Activated CD4-positive, alpha-beta memory T cell treated with anti-CD3 and anti-CD28 coated beads for 36 hours (primary cell): ENCODE measurements at regions not wholly inside any gene's neighbourhood (a gene's known extent, or its start where the extent isn't known, plus 50 kb on each side); places are given as distances from the start of the nearest gene placed in this dataset.
"Not testable (repeated sequence)": the region's sequence is repeated elsewhere in the genome, so short reads cannot be mapped to it uniquely, and the experiment has no call there.

ENCODE experiments used
- CTCF ChIA-PET: fragments of 350-600 bp; sonication (Branson Sonifier 250); formaldehyde crosslinking; loops from one replicate; lab custom pipeline; 2021; ENCODE audit warnings: antibody characterized with exemption, inconsistent platforms; lab: Charles Lee
- POLR2A ChIA-PET: fragments of 350-600 bp; sonication (Branson Sonifier 250); formaldehyde crosslinking; loops from one replicate; lab custom pipeline; 2021; ENCODE audit warnings: antibody characterized with exemption; lab: Charles Lee
- DNase-seq: peaks from one replicate; pipeline ENCODE4 v3.0.0-alpha.2; 2020
- H3K27ac Mint-ChIP-seq: one replicate; pipeline ENCODE4 v1.8.0; 2021; ENCODE audit warnings: mixed read lengths
- H3K27me3 Mint-ChIP-seq: one replicate; pipeline ENCODE4 v1.8.0; 2021; ENCODE audit warnings: mixed read lengths
- H3K36me3 Mint-ChIP-seq: one replicate; pipeline ENCODE4 v1.8.0; 2021; ENCODE audit warnings: mixed read lengths
- H3K4me1 Mint-ChIP-seq: one replicate; pipeline ENCODE4 v1.8.0; 2021; ENCODE audit warnings: low read depth, mixed read lengths
- H3K4me3 Mint-ChIP-seq: one replicate; pipeline ENCODE4 v1.8.0; 2021; ENCODE audit warnings: mild to moderate bottlenecking, mixed read lengths
- H3K9me3 Mint-ChIP-seq: one replicate; pipeline ENCODE4 v1.8.0; 2021; ENCODE audit warnings: mixed read lengths
- intact Hi-C: fragments of 100-400 bp; cut with micrococcal nuclease; formaldehyde crosslinking; loops from one replicate; pipeline ENCODE4 v1.15.1; 2023

GRCh38 chr21:18096413-18096812 is 148.2 kb upstream of the CHODL start:
- H3K4me1 Mint-ChIP-seq, CTCF ChIA-PET, POLR2A ChIA-PET, H3K27ac Mint-ChIP-seq, DNase-seq, H3K36me3 Mint-ChIP-seq, H3K27me3 Mint-ChIP-seq, H3K4me3 Mint-ChIP-seq, intact Hi-C loops: not testable (repeated sequence)
- peaks cover 45% of the 10 kb centered on the region for H3K9me3 Mint-ChIP-seq

DNA sequence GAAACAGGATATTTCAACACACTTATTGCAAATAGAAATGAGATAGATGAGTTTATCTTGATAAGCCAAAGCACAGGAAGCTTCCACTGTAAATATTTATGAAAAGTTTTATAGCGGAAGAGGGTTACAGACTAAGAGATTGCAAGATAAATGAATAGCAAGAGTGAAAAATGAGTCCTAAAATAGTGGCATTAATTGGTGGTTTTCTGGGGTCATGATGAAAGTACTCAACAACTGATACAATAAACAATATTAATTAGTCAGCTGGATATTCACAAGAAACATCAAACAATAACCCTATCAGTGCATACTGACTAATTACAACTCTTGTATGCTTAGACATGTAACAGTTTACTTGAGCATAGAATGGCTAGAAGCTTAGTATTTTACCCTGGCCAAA is 154.8 kb upstream of the CHODL start:
- no peak overlapping the region for H3K27ac Mint-ChIP-seq
- ChIA-PET CTCF (no interaction called here), POLR2A (no interaction called here)
- H3K27me3 Mint-ChIP-seq = no peaks in the 10 kb centered on the region
- H3K4me3 Mint-ChIP-seq = no peak overlapping the region
- no peaks in the 10 kb centered on the region for H3K4me1 Mint-ChIP-seq
- intact Hi-C loops = no loop called here
- peaks cover 29% of the 10 kb centered on the region for H3K9me3 Mint-ChIP-seq
- no peaks in the 10 kb centered on the region for H3K36me3 Mint-ChIP-seq
- no peak for DNase-seq

DNA sequence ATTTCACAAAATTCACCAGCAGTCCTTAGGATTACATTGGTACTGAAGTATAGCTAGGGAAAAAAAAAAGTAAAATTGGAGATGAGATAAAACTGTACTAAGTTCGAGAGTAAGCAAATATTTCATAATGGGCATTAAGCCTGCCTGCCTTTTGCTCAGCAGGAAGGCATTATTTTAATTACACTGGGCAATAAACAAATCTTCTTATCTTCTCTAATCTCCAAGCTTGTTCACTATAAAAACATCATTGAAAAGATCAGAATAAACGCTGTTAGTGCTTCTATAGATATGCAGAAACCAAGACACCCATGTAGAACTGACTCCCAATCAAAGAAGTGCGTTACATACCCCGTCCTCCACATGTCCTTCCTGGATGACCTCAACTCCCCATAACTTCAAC is 174.2 kb upstream of the CHODL start:
- Mint-ChIP-seq H3K36me3 (no peaks in the 10 kb centered on the region), H3K27ac (no peak overlapping the region), H3K27me3 (no peaks in the 10 kb centered on the region), H3K4me3 (no peak overlapping the region), H3K9me3 (no peaks in the 10 kb centered on the region), H3K4me1 (no peaks in the 10 kb centered on the region)
- ChIA-PET POLR2A (no interaction called here), CTCF (no interaction called here)
- DNase-seq = no peak
- intact Hi-C loops = no loop called here

DNA sequence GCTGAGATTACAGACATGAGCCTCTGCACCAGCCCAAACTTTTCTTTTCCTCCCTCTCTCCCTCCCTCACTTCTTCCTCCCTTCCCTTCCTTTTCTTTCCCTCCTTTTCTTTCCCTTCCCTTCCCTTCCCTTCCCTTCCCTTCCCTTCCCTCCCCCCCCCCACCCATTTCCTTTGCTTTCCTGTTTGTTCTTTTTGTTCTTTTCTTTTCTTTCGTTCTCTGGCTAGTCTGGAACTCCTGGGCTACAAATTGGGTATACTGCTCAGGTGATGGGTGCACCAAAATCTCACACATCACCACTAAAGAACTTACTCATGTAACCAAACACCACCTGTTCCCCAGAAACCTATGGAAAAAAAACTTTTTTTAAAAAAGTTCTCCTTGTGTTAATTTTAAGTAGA is 174.8 kb upstream of the CHODL start:
- POLR2A ChIA-PET = no interaction called here
- no peaks in the 10 kb centered on the region for H3K36me3 Mint-ChIP-seq
- DNase-seq = no peak
- intact Hi-C loops = no loop called here
- H3K27me3 Mint-ChIP-seq = no peaks in the 10 kb centered on the region
- H3K27ac Mint-ChIP-seq = no peak overlapping the region
- H3K9me3 Mint-ChIP-seq = no peaks in the 10 kb centered on the region
- H3K4me3 Mint-ChIP-seq = no peak overlapping the region
- H3K4me1 Mint-ChIP-seq = no peaks in the 10 kb centered on the region
- CTCF ChIA-PET = no interaction called here

DNA sequence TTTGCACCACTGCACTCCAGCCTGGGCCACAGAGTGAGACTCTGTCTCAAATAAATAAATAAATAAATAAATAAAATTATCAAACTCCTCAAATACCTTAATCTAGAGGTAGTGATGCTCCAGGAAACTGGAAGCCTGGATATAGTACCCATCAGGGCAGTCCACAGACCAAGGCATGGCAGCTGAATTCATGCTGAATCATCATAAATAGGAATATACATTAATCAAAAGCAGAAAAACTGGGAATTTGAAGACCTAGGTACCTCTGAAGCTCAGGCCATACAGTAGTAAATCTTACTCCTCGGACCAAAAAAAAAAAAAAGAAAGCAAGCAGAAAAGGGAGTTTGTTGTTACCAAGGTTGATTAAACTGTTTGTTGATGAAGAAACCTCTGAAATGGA is 184.2 kb upstream of the CHODL start:
- POLR2A ChIA-PET = no interaction called here
- Mint-ChIP-seq H3K27me3 (no peaks in the 10 kb centered on the region), H3K36me3 (no peaks in the 10 kb centered on the region), H3K9me3 (peaks cover 3% of the 10 kb centered on the region), H3K27ac (no peak overlapping the region), H3K4me1 (no peaks in the 10 kb centered on the region), H3K4me3 (no peak overlapping the region)
- CTCF ChIA-PET = no interaction called here
- no peak for DNase-seq
- intact Hi-C loops = no loop called here

- H3K9me3 Mint-ChIP-seq = no peaks in the 10 kb centered on the region
- DNase-seq = no peak
- ChIA-PET CTCF (no interaction called here), POLR2A (no interaction called here)
- H3K36me3 Mint-ChIP-seq = no peaks in the 10 kb centered on the region
- H3K27me3 Mint-ChIP-seq = no peaks in the 10 kb centered on the region
- no peaks in the 10 kb centered on the region for H3K4me1 Mint-ChIP-seq
- H3K4me3 Mint-ChIP-seq = no peak overlapping the region
- intact Hi-C loops = no loop called here
- H3K27ac Mint-ChIP-seq = no peak overlapping the region
Measured at GRCh38 chr21:18058731-18059398, 185.8 kb upstream of the CHODL start.

DNA sequence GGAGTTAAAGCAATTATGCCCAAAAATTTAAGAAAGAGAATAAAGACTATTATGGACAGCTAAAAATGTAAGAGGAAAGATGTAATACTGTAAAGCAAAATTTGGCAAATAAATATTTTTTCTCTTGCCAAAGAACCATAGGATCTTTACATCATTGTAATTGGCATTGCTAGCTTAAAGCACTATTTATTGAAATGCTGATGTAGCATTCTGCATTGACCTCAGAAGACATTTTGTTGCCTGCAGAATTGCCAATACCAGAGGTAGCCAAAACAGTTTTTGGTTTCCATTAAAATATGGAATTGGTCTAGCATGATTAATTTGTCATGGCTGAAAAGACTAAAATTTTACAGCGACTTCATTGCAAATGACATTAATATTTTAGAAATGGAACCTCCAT is 191.5 kb upstream of the CHODL start:
- Mint-ChIP-seq H3K4me1 (no peaks in the 10 kb centered on the region), H3K36me3 (no peaks in the 10 kb centered on the region), H3K27me3 (no peaks in the 10 kb centered on the region), H3K9me3 (no peaks in the 10 kb centered on the region), H3K27ac (no peak overlapping the region), H3K4me3 (no peak overlapping the region)
- ChIA-PET POLR2A (no interaction called here), CTCF (no interaction called here)
- intact Hi-C loops = no loop called here
- DNase-seq = no peak

DNA sequence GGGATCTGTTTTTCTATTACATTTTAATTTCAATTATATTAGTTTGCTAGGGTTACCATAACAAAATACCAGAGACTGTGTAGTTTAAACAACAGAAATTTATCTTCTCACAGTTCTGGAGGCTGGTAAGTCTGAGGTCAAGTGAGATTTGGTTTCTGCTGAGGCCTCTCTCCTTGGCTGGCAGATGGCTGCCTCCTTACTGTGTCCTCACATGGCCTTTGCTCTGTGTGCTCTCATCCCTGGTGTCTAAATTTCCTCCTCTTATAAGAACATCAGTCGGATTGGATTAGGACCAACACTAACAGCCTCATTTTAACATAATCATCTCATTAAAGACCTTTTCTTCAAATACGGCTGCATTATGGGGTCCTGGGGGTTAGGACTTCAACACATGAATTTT is 195.2 kb upstream of the CHODL start:
- no peaks in the 10 kb centered on the region for H3K27me3 Mint-ChIP-seq
- H3K4me1 Mint-ChIP-seq = no peaks in the 10 kb centered on the region
- no peak overlapping the region for H3K27ac Mint-ChIP-seq
- ChIA-PET CTCF (no interaction called here), POLR2A (no interaction called here)
- no peak overlapping the region for H3K4me3 Mint-ChIP-seq
- no peaks in the 10 kb centered on the region for H3K9me3 Mint-ChIP-seq
- intact Hi-C loops = no loop called here
- no peak for DNase-seq
- no peaks in the 10 kb centered on the region for H3K36me3 Mint-ChIP-seq

GRCh38 chr21:18041012-18041411 is 203.6 kb upstream of the CHODL start:
- ChIA-PET POLR2A (no interaction called here), CTCF (interaction anchor here (0.7 kb wide), 1 partner anchor 164 kb away, joined by 3 read pairs; no protein-coding TSS in a partner anchor)
- H3K9me3 Mint-ChIP-seq = no peaks in the 10 kb centered on the region
- no peaks in the 10 kb centered on the region for H3K27me3 Mint-ChIP-seq
- no peaks in the 10 kb centered on the region for H3K36me3 Mint-ChIP-seq
- H3K27ac Mint-ChIP-seq = no peak overlapping the region
- intact Hi-C loops = no loop called here
- DNase-seq = no peak
- no peak overlapping the region for H3K4me3 Mint-ChIP-seq
- no peaks in the 10 kb centered on the region for H3K4me1 Mint-ChIP-seq

DNA sequence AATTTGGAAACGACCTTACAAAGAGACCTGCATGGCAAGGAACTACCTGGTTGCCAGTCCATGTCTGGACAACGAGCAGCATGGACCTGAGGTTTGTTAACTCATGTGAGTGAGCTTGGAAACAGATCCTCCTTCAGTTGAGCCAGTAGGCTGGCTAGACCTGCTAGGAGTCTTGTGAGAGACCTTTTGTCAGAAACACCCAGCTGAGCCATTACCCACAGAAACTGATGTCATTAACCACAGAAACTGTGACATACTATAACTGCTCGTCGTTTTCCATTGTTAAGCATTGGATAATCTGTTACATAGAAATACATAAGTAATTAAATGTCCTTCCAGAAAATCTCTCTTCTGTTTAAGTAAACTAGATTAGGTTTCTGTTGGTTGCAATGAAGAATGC is 211.1 kb upstream of the C21orf91 start:
- H3K36me3 Mint-ChIP-seq = no peaks in the 10 kb centered on the region
- no peaks in the 10 kb centered on the region for H3K4me1 Mint-ChIP-seq
- H3K4me3 Mint-ChIP-seq = no peak overlapping the region
- DNase-seq = no peak
- no peaks in the 10 kb centered on the region for H3K27me3 Mint-ChIP-seq
- peaks cover under 1% of the 10 kb centered on the region for H3K9me3 Mint-ChIP-seq
- CTCF ChIA-PET = no interaction called here
- H3K27ac Mint-ChIP-seq = no peak overlapping the region
- POLR2A ChIA-PET = no interaction called here
- intact Hi-C loops = no loop called here

DNA sequence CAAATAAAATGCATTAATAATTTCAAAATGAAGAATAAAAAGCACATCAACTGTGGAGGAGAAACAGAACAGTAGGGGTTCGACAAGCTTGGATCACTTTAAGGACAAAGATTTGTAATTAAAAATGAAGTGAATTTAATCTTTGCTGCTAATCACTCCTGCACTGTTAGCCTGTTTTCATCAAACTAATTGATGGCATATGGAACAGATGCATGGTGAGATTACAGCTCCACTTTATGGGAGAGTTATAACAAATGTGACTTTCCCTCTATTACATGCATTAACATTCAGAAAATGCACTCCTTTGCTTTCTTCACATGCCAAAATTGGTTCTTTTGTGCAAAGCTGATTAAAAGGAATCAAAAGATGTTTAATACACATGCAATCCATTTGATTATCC is 207.2 kb upstream of the C21orf91 start:
- no peaks in the 10 kb centered on the region for H3K4me1 Mint-ChIP-seq
- no peak for DNase-seq
- no peak overlapping the region for H3K4me3 Mint-ChIP-seq
- intact Hi-C loops = no loop called here
- no peaks in the 10 kb centered on the region for H3K27me3 Mint-ChIP-seq
- CTCF ChIA-PET = no interaction called here
- no peaks in the 10 kb centered on the region for H3K36me3 Mint-ChIP-seq
- POLR2A ChIA-PET = no interaction called here
- no peak overlapping the region for H3K27ac Mint-ChIP-seq
- no peaks in the 10 kb centered on the region for H3K9me3 Mint-ChIP-seq

GRCh38 chr21:18023711-18024110 is 204.6 kb upstream of the C21orf91 start:
- no peak for DNase-seq
- intact Hi-C loops = no loop called here
- no peaks in the 10 kb centered on the region for H3K36me3 Mint-ChIP-seq
- ChIA-PET POLR2A (no interaction called here), CTCF (no interaction called here)
- no peaks in the 10 kb centered on the region for H3K27me3 Mint-ChIP-seq
- H3K4me1 Mint-ChIP-seq = no peaks in the 10 kb centered on the region
- H3K27ac Mint-ChIP-seq = no peak overlapping the region
- H3K4me3 Mint-ChIP-seq = no peak overlapping the region
- H3K9me3 Mint-ChIP-seq = no peaks in the 10 kb centered on the region

DNA sequence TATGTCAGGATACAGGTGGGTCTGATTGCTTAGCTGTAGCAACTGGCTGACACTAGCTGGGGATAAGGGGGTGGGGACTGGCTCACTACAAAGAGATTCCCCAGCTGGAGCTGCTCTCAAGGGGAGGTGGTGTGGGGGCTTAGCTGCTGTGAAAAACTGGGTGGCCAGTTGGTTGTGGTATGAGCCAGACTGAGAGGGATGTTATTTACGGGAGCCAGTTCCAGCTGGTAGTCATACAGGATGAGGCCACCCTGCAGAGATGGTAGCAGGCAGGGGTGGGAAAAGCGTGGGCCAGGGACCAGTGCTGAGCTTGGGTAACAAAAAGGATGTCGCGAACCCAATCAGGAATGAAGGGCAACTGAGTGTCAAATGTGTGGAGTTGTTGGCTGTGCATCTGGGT is 204.0 kb upstream of the C21orf91 start:
- ChIA-PET POLR2A (no interaction called here), CTCF (no interaction called here)
- Mint-ChIP-seq H3K36me3 (no peaks in the 10 kb centered on the region), H3K4me1 (no peaks in the 10 kb centered on the region), H3K4me3 (no peak overlapping the region), H3K9me3 (no peaks in the 10 kb centered on the region), H3K27ac (no peak overlapping the region), H3K27me3 (no peaks in the 10 kb centered on the region)
- DNase-seq = no peak
- intact Hi-C loops = no loop called here
